Activated CD4-positive, alpha-beta memory T cell treated with anti-CD3 and anti-CD28 coated beads, Interleukin-2, amount 10 ng/mL, durations not matched to agents 7 days and 5 days (primary cell): ENCODE measurements at regions not wholly inside any gene's neighbourhood (a gene's known extent, or its start where the extent isn't known, plus 50 kb on each side); places are given as distances from the start of the nearest gene placed in this dataset.

Source experiments
- CTCF ChIA-PET: fragments of 350-600 bp; sonication (Branson Sonifier 250); formaldehyde crosslinking; loops from one replicate; lab custom pipeline; 2021; ENCODE audit warnings: antibody characterized with exemption, inconsistent platforms; lab: Charles Lee
- POLR2A ChIA-PET: fragments of 350-600 bp; sonication (Branson Sonifier 250); formaldehyde crosslinking; loops from one replicate; lab custom pipeline; 2021; ENCODE audit warnings: antibody characterized with exemption; lab: Charles Lee
- DNase-seq: peaks from one replicate; pipeline ENCODE4 v3.0.0-alpha.2; 2020
- H3K27ac Mint-ChIP-seq: one replicate; pipeline ENCODE4 v1.8.0; 2021; ENCODE audit warnings: mild to moderate bottlenecking, mixed read lengths
- H3K27me3 Mint-ChIP-seq: one replicate; pipeline ENCODE4 v1.8.0; 2021; ENCODE audit warnings: mixed read lengths
- H3K36me3 Mint-ChIP-seq: one replicate; pipeline ENCODE4 v1.8.0; 2021; ENCODE audit warnings: low read depth, mixed read lengths
- H3K4me1 Mint-ChIP-seq: one replicate; pipeline ENCODE4 v1.8.0; 2021; ENCODE audit warnings: mixed read lengths
- H3K4me3 Mint-ChIP-seq: one replicate; pipeline ENCODE4 v1.8.0; 2021; ENCODE audit warnings: mild to moderate bottlenecking, mixed read lengths
- H3K9me3 Mint-ChIP-seq: one replicate; pipeline ENCODE4 v1.8.0; 2021; ENCODE audit warnings: mixed read lengths

GRCh38 chr5:20145240-20145639, 157.2 kb upstream of the CDH18 start:
- Mint-ChIP-seq H3K4me3 (no peak overlapping the region), H3K27me3 (no peaks in the 10 kb centered on the region), H3K36me3 (no peaks in the 10 kb centered on the region), H3K27ac (no peak overlapping the region), H3K4me1 (no peaks in the 10 kb centered on the region), H3K9me3 (peaks cover 10% of the 10 kb centered on the region)
- DNase-seq = no peak
- POLR2A ChIA-PET = no interaction called here
- CTCF ChIA-PET = no interaction called here

- H3K27me3 Mint-ChIP-seq = no peaks in the 10 kb centered on the region
- H3K27ac Mint-ChIP-seq = no peak overlapping the region
- POLR2A ChIA-PET = no interaction called here
- CTCF ChIA-PET = interaction anchor here (1.0 kb wide), 1 partner anchor 9 kb away, joined by 3 read pairs; no protein-coding TSS in a partner anchor
- no peaks in the 10 kb centered on the region for H3K4me1 Mint-ChIP-seq
- peaks cover 18% of the 10 kb centered on the region for H3K9me3 Mint-ChIP-seq
- no peak overlapping the region for H3K4me3 Mint-ChIP-seq
- no peaks in the 10 kb centered on the region for H3K36me3 Mint-ChIP-seq
- no peak for DNase-seq
Observed at GRCh38 chr5:20129501-20129900, 141.5 kb upstream of the CDH18 start.

- no peak for DNase-seq
- ChIA-PET POLR2A (no interaction called here), CTCF (interaction anchor here (1.0 kb wide), 1 partner anchor 8 kb away, joined by 3 read pairs; no protein-coding TSS in a partner anchor)
- H3K36me3 Mint-ChIP-seq = no peaks in the 10 kb centered on the region
- no peaks in the 10 kb centered on the region for H3K27me3 Mint-ChIP-seq
- H3K4me1 Mint-ChIP-seq = no peaks in the 10 kb centered on the region
- no peak overlapping the region for H3K4me3 Mint-ChIP-seq
- H3K27ac Mint-ChIP-seq = no peak overlapping the region
- H3K9me3 Mint-ChIP-seq = peaks cover 18% of the 10 kb centered on the region
Observed at GRCh38 chr5:20128343-20128742, 140.3 kb upstream of the CDH18 start.

GRCh38 chr5:20114526-20114925, 126.5 kb upstream of the CDH18 start:
- Mint-ChIP-seq H3K9me3 (peaks cover 3% of the 10 kb centered on the region), H3K4me3 (no peak overlapping the region), H3K27ac (no peak overlapping the region), H3K27me3 (no peaks in the 10 kb centered on the region), H3K36me3 (no peaks in the 10 kb centered on the region), H3K4me1 (no peaks in the 10 kb centered on the region)
- CTCF ChIA-PET = no interaction called here
- DNase-seq = no peak
- POLR2A ChIA-PET = no interaction called here

GRCh38 chr5:20113931-20114330, 125.9 kb upstream of the CDH18 start:
- Mint-ChIP-seq H3K27ac (no peak overlapping the region), H3K9me3 (peaks cover 3% of the 10 kb centered on the region), H3K4me3 (no peak overlapping the region), H3K4me1 (no peaks in the 10 kb centered on the region), H3K27me3 (no peaks in the 10 kb centered on the region), H3K36me3 (no peaks in the 10 kb centered on the region)
- POLR2A ChIA-PET = no interaction called here
- CTCF ChIA-PET = no interaction called here
- no peak for DNase-seq

- Mint-ChIP-seq H3K4me3 (no peak overlapping the region), H3K27ac (no peak overlapping the region), H3K36me3 (no peaks in the 10 kb centered on the region), H3K9me3 (peaks cover 7% of the 10 kb centered on the region), H3K4me1 (no peaks in the 10 kb centered on the region), H3K27me3 (no peaks in the 10 kb centered on the region)
- CTCF ChIA-PET = no interaction called here
- no peak for DNase-seq
- POLR2A ChIA-PET = no interaction called here
Observed at GRCh38 chr5:20113031-20113715, 125.2 kb upstream of the CDH18 start.

- Mint-ChIP-seq H3K9me3 (peaks cover 13% of the 10 kb centered on the region), H3K27me3 (no peaks in the 10 kb centered on the region), H3K4me3 (no peak overlapping the region), H3K4me1 (no peaks in the 10 kb centered on the region), H3K27ac (no peak overlapping the region), H3K36me3 (no peaks in the 10 kb centered on the region)
- ChIA-PET CTCF (no interaction called here), POLR2A (no interaction called here)
- no peak for DNase-seq
Observed at GRCh38 chr5:20109326-20109725, 121.3 kb upstream of the CDH18 start.

GRCh38 chr5:20105915-20106314, 117.9 kb upstream of the CDH18 start:
- H3K4me3 Mint-ChIP-seq = no peak overlapping the region
- no peaks in the 10 kb centered on the region for H3K27me3 Mint-ChIP-seq
- POLR2A ChIA-PET = no interaction called here
- DNase-seq = no peak
- H3K36me3 Mint-ChIP-seq = no peaks in the 10 kb centered on the region
- no peak overlapping the region for H3K27ac Mint-ChIP-seq
- H3K4me1 Mint-ChIP-seq = no peaks in the 10 kb centered on the region
- CTCF ChIA-PET = no interaction called here
- H3K9me3 Mint-ChIP-seq = peaks cover 24% of the 10 kb centered on the region

- no peaks in the 10 kb centered on the region for H3K4me1 Mint-ChIP-seq
- DNase-seq = no peak
- no peak overlapping the region for H3K4me3 Mint-ChIP-seq
- ChIA-PET POLR2A (no interaction called here), CTCF (no interaction called here)
- H3K27me3 Mint-ChIP-seq = no peaks in the 10 kb centered on the region
- no peak overlapping the region for H3K27ac Mint-ChIP-seq
- H3K36me3 Mint-ChIP-seq = no peaks in the 10 kb centered on the region
- peaks cover 20% of the 10 kb centered on the region for H3K9me3 Mint-ChIP-seq
Observed at GRCh38 chr5:20102293-20102692, 114.3 kb upstream of the CDH18 start.

- H3K9me3 Mint-ChIP-seq = peaks cover 15% of the 10 kb centered on the region
Observed at GRCh38 chr5:20098694-20099093, 110.7 kb upstream of the CDH18 start.

GRCh38 chr5:20088361-20088760, 100.4 kb upstream of the CDH18 start:
- ChIA-PET POLR2A (no interaction called here), CTCF (no interaction called here)
- Mint-ChIP-seq H3K36me3 (no peaks in the 10 kb centered on the region), H3K27me3 (no peaks in the 10 kb centered on the region), H3K9me3 (peaks cover 13% of the 10 kb centered on the region), H3K4me3 (no peak overlapping the region), H3K27ac (no peak overlapping the region), H3K4me1 (no peaks in the 10 kb centered on the region)
- DNase-seq = no peak

More at GRCh38 chr5:20098694-20099093, 110.7 kb upstream of the CDH18 start:
- H3K27ac Mint-ChIP-seq = no peak overlapping the region
- H3K4me1 Mint-ChIP-seq = no peaks in the 10 kb centered on the region
- ChIA-PET POLR2A (no interaction called here), CTCF (no interaction called here)
- H3K27me3 Mint-ChIP-seq = no peaks in the 10 kb centered on the region
- no peak overlapping the region for H3K4me3 Mint-ChIP-seq
- no peaks in the 10 kb centered on the region for H3K36me3 Mint-ChIP-seq
- DNase-seq = no peak

- Mint-ChIP-seq H3K27me3 (no peaks in the 10 kb centered on the region), H3K4me1 (no peaks in the 10 kb centered on the region), H3K4me3 (no peak overlapping the region), H3K36me3 (no peaks in the 10 kb centered on the region), H3K27ac (no peak overlapping the region), H3K9me3 (peaks cover 16% of the 10 kb centered on the region)
- ChIA-PET POLR2A (no interaction called here), CTCF (no interaction called here)
- DNase-seq = no peak
Observed at GRCh38 chr5:20087299-20087698, 99.3 kb upstream of the CDH18 start.

- H3K27me3 Mint-ChIP-seq = no peaks in the 10 kb centered on the region
- no peak overlapping the region for H3K27ac Mint-ChIP-seq
- H3K4me3 Mint-ChIP-seq = no peak overlapping the region
- no peaks in the 10 kb centered on the region for H3K36me3 Mint-ChIP-seq
- CTCF ChIA-PET = no interaction called here
- POLR2A ChIA-PET = no interaction called here
- peaks cover 2% of the 10 kb centered on the region for H3K9me3 Mint-ChIP-seq
- no peak for DNase-seq
- H3K4me1 Mint-ChIP-seq = no peaks in the 10 kb centered on the region
Observed at GRCh38 chr5:20077186-20077585, 89.2 kb upstream of the CDH18 start.

GRCh38 chr5:20056933-20057332, 68.9 kb upstream of the CDH18 start:
- no peaks in the 10 kb centered on the region for H3K36me3 Mint-ChIP-seq
- POLR2A ChIA-PET = no interaction called here
- no peaks in the 10 kb centered on the region for H3K4me1 Mint-ChIP-seq
- H3K4me3 Mint-ChIP-seq = no peak overlapping the region
- CTCF ChIA-PET = no interaction called here
- H3K9me3 Mint-ChIP-seq = peaks cover 4% of the 10 kb centered on the region
- no peak for DNase-seq
- no peak overlapping the region for H3K27ac Mint-ChIP-seq
- H3K27me3 Mint-ChIP-seq = no peaks in the 10 kb centered on the region
